ENCODE measurements at regions not wholly inside any gene's neighbourhood (a gene's known extent, or its start where the extent isn't known, plus 50 kb on each side); places are given as distances from the start of the nearest gene placed in this dataset.
A peak's percentile ranks its signal among the peaks of the same experiment; 100 is the strongest.

DNA sequence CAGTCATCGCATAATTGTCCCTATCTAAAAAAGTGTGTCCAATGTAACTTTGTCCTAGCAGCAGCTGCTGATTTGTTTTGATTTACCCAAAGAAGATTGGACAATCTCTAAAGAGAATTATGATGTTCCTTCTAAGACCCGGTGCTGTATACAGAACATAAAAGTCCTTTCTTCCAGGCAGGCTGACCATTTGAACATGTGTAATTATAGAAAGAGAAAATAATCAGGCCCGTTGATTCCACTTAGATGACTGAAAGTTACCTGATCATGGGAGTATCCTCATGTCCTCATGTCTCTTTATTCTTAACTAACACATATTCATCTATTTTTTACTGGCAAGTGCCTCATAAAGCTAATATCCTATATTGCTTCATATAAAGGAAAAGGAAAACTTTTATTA lies 164.1 kb upstream of the MRPS30 start:
- Histone ChIP-seq H3K4me3 (ENCODE audit: low read length) (no peak overlapping the region), H3K9me3 (ENCODE audit: low read length) (peaks cover 8% of the 10 kb centered on the region)

DNA sequence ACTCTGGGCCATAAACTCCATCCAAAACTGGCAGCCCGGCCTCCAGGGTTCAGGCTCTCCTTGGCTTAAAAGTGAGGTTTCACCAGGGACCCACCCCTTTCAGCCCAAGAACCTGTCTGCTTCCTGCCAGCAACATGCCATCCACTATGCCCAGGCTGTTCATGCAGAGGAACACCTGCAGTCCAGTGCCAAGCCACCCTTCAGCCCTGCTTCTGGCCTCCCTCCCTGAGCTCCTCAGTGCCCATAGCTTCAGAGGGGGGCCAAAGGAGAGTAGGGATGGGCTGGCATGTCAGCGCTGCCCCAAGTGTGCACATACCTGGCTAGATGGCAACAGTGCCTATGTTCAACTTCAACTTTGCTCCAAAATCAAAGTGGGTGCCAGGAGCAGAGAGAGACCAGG lies 166.9 kb upstream of the MRPS30 start:
- H3K27me3 ChIP-seq (ENCODE audit: insufficient read depth, low read length), result no peaks in the 10 kb centered on the region
- no peak overlapping the region for H3K4me3 ChIP-seq (ENCODE audit: low read length)
- no peak overlapping the region for H2AFZ ChIP-seq (ENCODE audit: low read depth, low read length)
- no peaks in the 10 kb centered on the region for H3K36me3 ChIP-seq (ENCODE audit: insufficient read depth, low read length)
- H3K9me3 ChIP-seq (ENCODE audit: low read length), result peaks cover 8% of the 10 kb centered on the region
- H3K4me1 ChIP-seq (ENCODE audit: insufficient read depth, low read length), result no peaks in the 10 kb centered on the region

More for the DNA sequence above, 164.1 kb upstream of the MRPS30 start:
- Histone ChIP-seq H3K36me3 (ENCODE audit: insufficient read depth, low read length) (no peaks in the 10 kb centered on the region), H2AFZ (ENCODE audit: low read depth, low read length) (no peak overlapping the region), H3K27me3 (ENCODE audit: insufficient read depth, low read length) (no peaks in the 10 kb centered on the region), H3K4me1 (ENCODE audit: insufficient read depth, low read length) (no peaks in the 10 kb centered on the region)

DNA sequence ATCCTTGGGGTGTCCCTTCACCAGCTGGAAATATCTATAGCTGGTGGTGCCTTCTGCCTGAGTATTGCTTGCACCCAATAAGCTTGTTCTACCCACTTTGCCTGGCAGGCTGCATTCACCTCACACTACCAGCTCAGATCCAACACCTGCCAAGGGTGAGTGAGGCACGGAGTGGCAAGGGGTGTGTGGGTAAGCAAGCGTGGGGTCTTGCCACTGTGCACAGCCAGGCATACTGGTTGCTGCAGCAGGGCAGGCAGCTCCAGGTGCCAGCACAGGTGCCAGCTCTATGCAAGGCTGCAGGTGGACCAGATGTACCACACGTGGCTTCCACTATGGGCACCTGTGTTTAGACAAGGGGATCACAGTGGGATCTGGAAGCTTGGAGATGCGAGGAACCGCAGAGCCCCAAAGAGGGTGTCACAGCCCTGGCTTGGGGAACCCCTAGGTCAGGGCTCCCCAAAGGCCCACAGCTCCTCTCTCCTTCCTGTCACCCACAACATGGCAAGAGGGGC lies 167.7 kb upstream of the MRPS30 start:
- H3K27me3 ChIP-seq (ENCODE audit: insufficient read depth, low read length), result no peaks in the 10 kb centered on the region
- H3K4me1 ChIP-seq (ENCODE audit: insufficient read depth, low read length), result no peaks in the 10 kb centered on the region
- H3K4me3 ChIP-seq (ENCODE audit: low read length), result no peak overlapping the region
- no peak overlapping the region for H2AFZ ChIP-seq (ENCODE audit: low read depth, low read length)
- H3K36me3 ChIP-seq (ENCODE audit: insufficient read depth, low read length), result no peaks in the 10 kb centered on the region
- peaks cover 8% of the 10 kb centered on the region for H3K9me3 ChIP-seq (ENCODE audit: low read length)

DNA sequence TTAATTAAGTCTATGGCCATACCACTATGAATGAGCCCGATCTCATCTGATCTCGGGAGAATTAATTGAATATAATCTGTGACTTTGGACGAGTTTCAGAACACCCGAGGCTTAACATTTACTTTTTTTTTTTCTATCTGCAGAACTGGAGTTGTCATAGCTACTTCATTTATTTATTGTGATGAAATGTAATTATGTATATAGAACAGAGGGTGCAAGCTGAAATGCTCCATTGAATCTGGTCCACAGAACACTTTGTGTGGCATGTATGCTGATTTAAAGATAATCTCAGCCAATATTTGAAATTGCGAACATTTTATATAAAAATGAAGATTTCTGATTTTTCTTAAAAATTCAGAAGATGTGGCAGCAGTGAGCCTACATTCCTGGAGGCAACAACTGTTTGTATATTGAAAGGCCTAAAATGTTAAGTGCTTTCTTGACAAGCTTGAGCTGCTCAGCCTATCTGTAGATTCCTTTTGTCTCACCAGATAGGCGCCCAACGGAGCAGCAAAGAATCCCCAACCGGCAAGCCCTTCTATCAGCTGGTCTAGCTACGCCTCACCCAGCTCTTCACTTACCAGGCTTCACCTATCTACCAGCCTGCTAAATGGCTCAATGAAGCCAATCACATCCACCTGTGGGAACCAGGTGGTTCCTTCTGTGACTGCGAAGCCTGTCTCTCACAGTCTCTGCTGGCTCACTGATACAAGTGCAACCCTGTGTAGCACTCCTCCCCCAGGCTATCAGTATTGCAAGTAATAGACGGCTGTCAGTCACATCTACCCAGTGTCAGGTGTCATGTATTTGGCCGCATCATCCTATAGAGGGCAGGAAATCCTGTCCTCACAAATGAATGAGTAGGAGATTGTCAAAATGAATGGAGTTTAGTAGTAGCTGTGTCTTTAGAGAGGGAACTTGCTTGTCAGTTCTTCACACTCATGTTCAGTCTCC lies 170.6 kb upstream of the MRPS30 start:
- no peaks in the 10 kb centered on the region for H3K4me1 ChIP-seq (ENCODE audit: insufficient read depth, low read length)
- H3K9me3 ChIP-seq (ENCODE audit: low read length), result peaks cover 8% of the 10 kb centered on the region
- H3K36me3 ChIP-seq (ENCODE audit: insufficient read depth, low read length), result no peaks in the 10 kb centered on the region
- H2AFZ ChIP-seq (ENCODE audit: low read depth, low read length), result no peak overlapping the region
- H3K4me3 ChIP-seq (ENCODE audit: low read length), result no peak overlapping the region
- H3K27me3 ChIP-seq (ENCODE audit: insufficient read depth, low read length), result no peaks in the 10 kb centered on the region

DNA sequence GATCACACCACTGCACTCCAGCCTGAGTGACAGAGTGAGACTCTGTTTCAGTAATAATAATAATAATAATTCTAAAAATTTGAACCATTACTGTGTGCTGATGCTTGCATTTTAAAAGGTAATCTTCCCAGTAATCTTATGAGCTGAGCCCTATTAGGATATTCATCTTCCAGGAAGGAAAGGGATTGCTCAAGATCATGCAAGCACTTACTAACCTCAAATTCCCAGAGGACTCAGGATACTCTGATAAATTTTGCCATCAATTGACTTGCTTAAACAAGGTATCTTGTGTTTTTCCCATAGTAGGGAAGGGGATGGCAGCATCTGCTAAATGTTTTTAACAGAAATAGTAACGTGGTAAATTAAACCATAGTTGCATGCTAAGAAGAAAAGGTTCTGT lies 176.4 kb upstream of the MRPS30 start:
- no peaks in the 10 kb centered on the region for H3K9me3 ChIP-seq (ENCODE audit: low read length)
- no peaks in the 10 kb centered on the region for H3K27me3 ChIP-seq (ENCODE audit: insufficient read depth, low read length)
- H3K4me3 ChIP-seq (ENCODE audit: low read length), result no peak overlapping the region
- no peaks in the 10 kb centered on the region for H3K4me1 ChIP-seq (ENCODE audit: insufficient read depth, low read length)
- no peaks in the 10 kb centered on the region for H3K36me3 ChIP-seq (ENCODE audit: insufficient read depth, low read length)
- no peak overlapping the region for H2AFZ ChIP-seq (ENCODE audit: low read depth, low read length)

DNA sequence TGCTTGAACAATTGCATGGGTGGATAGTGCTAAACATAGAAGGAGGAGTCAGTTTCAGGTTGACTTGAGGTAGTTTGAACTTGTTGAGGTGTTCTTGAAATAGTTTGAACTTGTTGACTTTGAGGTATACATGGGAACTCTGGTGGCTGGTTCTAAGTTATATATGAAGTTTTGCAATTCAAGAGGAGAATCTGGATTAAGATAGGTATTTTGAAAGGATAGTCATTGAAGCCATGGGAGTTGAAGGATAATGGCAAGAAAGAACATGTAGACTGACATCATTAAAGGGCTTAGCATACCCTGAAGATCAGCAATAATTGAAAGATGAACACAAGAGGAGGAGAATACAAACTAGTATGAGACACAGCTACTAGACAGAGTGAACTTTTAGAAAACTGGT lies 181.9 kb upstream of the MRPS30 start:
- Histone ChIP-seq H3K27me3 (ENCODE audit: insufficient read depth, low read length) (no peaks in the 10 kb centered on the region), H3K36me3 (ENCODE audit: insufficient read depth, low read length) (no peaks in the 10 kb centered on the region), H2AFZ (ENCODE audit: low read depth, low read length) (no peak overlapping the region), H3K9me3 (ENCODE audit: low read length) (no peaks in the 10 kb centered on the region), H3K4me1 (ENCODE audit: insufficient read depth, low read length) (no peaks in the 10 kb centered on the region), H3K4me3 (ENCODE audit: low read length) (no peak overlapping the region)

DNA sequence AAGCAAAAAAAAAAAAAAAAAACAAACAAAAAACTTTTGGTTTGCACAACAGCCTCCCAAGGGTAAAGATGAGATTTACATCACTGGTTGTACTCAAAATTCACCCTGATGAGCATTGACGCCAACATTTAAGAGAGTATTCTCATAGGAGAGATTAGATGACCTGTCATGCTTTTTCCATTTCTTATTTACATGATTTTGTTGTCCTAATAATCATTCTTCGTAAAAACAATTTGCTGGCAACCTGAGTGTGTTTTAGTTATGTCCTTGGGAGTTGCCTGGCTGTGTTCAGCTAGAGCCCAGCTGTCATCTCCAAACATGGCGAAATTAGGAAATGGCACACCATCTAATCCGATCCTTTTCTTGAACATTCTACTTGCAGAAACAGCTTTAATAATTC lies 186.4 kb upstream of the MRPS30 start:
- no peaks in the 10 kb centered on the region for H3K27me3 ChIP-seq (ENCODE audit: insufficient read depth, low read length)
- no peaks in the 10 kb centered on the region for H3K9me3 ChIP-seq (ENCODE audit: low read length)
- no peaks in the 10 kb centered on the region for H3K4me1 ChIP-seq (ENCODE audit: insufficient read depth, low read length)
- no peaks in the 10 kb centered on the region for H3K36me3 ChIP-seq (ENCODE audit: insufficient read depth, low read length)
- H3K4me3 ChIP-seq (ENCODE audit: low read length), result no peak overlapping the region
- H2AFZ ChIP-seq (ENCODE audit: low read depth, low read length), result no peak overlapping the region

DNA sequence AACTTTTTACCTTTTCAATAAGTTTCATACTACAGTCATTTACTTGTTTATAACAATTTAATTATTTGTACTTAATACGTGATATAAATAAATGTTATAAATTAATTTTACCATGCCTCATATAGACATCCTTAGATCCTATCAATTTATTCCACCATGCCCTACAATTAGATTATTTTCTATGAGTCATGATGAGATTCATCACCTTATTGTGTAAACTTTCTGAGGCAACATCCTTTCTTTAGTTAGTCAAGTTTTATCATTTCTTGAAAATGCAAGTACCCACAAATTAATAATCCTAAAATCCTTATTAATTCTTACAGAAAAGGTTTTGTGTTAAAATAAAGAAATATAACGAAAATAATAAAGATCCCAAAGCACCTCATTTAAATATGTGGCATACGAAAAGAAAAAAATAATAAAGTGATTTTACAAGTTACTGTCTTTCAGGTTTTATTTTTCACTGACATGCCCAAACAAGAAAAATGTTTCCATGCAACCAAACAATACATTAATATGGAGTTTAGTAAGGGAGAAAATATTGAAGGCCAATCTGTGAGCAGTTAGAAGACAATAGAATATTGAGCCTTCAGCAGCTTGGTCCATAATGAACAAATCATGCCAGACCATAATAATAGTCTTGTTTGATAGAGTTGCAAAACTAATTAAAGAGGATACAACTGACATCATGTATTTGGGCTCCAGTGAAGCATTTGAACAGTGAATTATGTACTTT lies 188.7 kb upstream of the MRPS30 start:
- Histone ChIP-seq H3K4me3 (ENCODE audit: low read length) (no peak overlapping the region), H2AFZ (ENCODE audit: low read depth, low read length) (no peak overlapping the region), H3K4me1 (ENCODE audit: insufficient read depth, low read length) (no peaks in the 10 kb centered on the region), H3K36me3 (ENCODE audit: insufficient read depth, low read length) (no peaks in the 10 kb centered on the region), H3K27me3 (ENCODE audit: insufficient read depth, low read length) (no peaks in the 10 kb centered on the region), H3K9me3 (ENCODE audit: low read length) (no peaks in the 10 kb centered on the region)

DNA sequence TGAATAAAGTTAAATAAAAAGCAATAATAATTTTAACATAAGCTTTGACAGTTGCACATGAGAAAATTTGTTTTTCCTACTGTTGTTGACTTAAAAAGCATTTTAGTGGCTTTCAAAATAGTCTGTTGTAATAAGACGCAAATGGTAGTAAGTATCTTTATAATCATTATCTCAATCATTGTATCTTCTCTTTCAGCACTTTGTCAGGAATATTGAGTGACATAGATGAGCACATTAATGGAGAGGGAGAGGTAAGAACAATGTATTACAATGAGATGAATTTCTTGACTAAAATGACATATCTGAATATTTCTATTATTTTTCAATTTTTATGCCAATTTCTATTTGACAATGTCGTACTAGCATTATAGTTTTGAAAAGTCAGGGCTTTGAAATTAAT lies 193.9 kb upstream of the MRPS30 start:
- Histone ChIP-seq H3K4me1 (ENCODE audit: insufficient read depth, low read length) (no peaks in the 10 kb centered on the region), H3K27me3 (ENCODE audit: insufficient read depth, low read length) (no peaks in the 10 kb centered on the region), H3K9me3 (ENCODE audit: low read length) (no peaks in the 10 kb centered on the region), H3K4me3 (ENCODE audit: low read length) (no peak overlapping the region), H2AFZ (ENCODE audit: low read depth, low read length) (no peak overlapping the region), H3K36me3 (ENCODE audit: insufficient read depth, low read length) (no peaks in the 10 kb centered on the region)

DNA sequence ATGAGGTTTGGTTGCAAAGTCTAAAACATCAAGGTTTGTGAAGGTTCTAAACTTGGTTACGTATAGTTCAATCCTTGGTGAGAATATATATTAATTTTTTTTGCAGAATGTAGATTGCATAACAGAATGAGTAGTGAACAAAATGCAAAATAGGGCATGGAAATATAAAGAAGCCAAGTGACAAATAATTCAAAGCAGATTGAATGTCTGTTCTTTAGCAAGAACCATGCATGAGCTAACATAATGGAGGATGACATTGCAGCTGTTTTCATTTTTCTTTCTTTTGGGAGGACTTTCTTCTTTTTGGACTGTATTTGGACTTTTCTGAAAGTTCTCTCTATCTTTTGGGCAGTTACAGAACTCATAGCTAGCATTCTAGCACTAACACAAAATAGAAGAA lies 194.8 kb upstream of the MRPS30 start:
- no peak overlapping the region for H3K4me3 ChIP-seq (ENCODE audit: low read length)
- H2AFZ ChIP-seq (ENCODE audit: low read depth, low read length), result no peak overlapping the region
- H3K4me1 ChIP-seq (ENCODE audit: insufficient read depth, low read length), result no peaks in the 10 kb centered on the region
- H3K9me3 ChIP-seq (ENCODE audit: low read length), result no peaks in the 10 kb centered on the region
- H3K36me3 ChIP-seq (ENCODE audit: insufficient read depth, low read length), result no peaks in the 10 kb centered on the region
- H3K27me3 ChIP-seq (ENCODE audit: insufficient read depth, low read length), result no peaks in the 10 kb centered on the region

DNA sequence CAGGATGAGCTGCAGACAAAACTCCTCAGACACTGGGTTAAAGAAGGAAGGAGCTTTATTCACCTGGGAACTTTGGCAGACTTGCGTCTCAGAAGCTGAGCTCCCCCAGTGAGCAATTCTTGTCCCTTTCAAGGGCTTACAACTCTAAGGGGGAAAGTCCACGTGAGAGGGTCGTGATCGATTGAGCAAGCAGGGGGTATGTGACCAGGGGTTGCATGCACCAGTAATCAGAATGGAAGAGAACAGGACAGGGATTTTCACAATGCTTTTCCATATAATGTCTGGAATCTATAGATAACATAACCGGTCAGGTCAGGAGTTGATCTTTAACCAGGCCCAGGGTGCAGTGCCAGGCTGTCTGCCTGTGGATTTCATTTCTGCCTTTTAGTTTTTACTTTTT lies 202.8 kb upstream of the MRPS30 start:
- Histone ChIP-seq H3K9me3 (ENCODE audit: low read length) (no peaks in the 10 kb centered on the region), H3K4me1 (ENCODE audit: insufficient read depth, low read length) (no peaks in the 10 kb centered on the region), H2AFZ (ENCODE audit: low read depth, low read length) (no peak overlapping the region), H3K4me3 (ENCODE audit: low read length) (no peak overlapping the region), H3K27me3 (ENCODE audit: insufficient read depth, low read length) (no peaks in the 10 kb centered on the region), H3K36me3 (ENCODE audit: insufficient read depth, low read length) (no peaks in the 10 kb centered on the region)

DNA sequence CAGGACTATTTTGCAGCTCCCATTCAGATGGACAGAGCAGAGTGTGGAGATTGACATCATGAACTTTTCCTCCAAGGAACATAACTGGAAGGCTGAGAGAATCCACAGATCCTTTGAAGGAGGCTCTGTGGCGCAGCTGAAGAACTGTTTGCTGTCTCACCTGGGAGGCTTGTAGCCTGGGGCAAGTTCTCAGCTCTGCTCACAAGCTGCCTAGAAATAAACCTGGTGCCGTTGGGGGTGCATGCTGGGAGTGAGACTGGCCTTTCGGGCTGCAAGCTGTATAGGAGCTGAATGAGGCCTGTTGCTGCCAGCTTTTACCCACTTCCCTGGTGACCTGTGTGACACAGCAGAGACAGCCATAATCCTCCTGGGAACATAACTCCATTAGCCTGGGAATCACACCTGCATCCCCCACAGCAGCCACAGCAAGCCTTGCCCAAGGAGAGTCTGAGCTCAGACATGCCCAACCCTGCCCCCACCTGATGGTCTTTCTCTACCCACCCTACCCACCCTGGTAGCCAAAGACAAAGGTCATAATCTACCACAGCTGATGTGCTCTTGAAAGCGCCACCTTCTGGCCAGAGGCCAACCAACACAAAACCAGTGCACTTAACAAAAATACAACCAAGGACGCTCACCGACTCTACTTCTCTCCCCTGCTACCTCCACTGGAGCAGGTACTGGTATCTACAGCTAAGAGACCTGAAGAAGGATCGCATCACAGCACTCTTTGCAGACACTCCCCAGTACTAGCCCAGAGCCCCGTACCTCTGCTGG lies 205.1 kb upstream of the MRPS30 start:
- Histone ChIP-seq H3K27me3 (ENCODE audit: insufficient read depth, low read length) (no peaks in the 10 kb centered on the region), H3K36me3 (ENCODE audit: insufficient read depth, low read length) (no peaks in the 10 kb centered on the region), H3K4me3 (ENCODE audit: low read length) (no peak overlapping the region), H2AFZ (ENCODE audit: low read depth, low read length) (no peak overlapping the region), H3K9me3 (ENCODE audit: low read length) (no peaks in the 10 kb centered on the region), H3K4me1 (ENCODE audit: insufficient read depth, low read length) (no peaks in the 10 kb centered on the region)

DNA sequence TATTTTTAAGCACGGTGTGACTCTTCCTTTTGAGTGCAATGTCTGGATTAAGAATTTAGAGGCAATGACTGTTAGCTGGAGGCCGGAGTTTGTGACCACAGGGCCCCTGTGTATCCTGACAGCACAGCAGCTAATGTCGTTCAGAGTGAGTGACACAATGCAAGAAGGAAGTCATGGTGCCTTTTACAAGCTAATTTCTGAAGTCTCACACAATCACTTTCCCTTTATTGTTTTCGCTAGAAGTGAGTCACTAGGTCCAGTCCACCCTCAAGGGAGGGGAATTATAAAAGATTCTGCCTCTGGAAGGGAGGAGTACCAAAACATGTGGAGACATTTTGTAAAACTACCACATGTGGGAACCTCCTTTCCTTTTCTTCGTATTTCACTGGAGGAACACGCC lies 185.5 kb upstream of the FGF10 start:
- Histone ChIP-seq H2AFZ (ENCODE audit: low read depth, low read length) (peak overlapping the region; percentile 43), H3K27me3 (ENCODE audit: insufficient read depth, low read length) (no peaks in the 10 kb centered on the region), H3K4me3 (ENCODE audit: low read length) (no peak overlapping the region), H3K4me1 (ENCODE audit: insufficient read depth, low read length) (peaks cover 5% of the 10 kb centered on the region), H3K9me3 (ENCODE audit: low read length) (no peaks in the 10 kb centered on the region), H3K36me3 (ENCODE audit: insufficient read depth, low read length) (no peaks in the 10 kb centered on the region)
